OCI-LY7 (cell line): ENCODE measurements at regions not wholly inside any gene's neighbourhood (a gene's known extent, or its start where the extent isn't known, plus 50 kb on each side); places are given as distances from the start of the nearest gene placed in this dataset.

Source experiments
- CTCF ChIP-seq: fragments of 200-600 bp; sonication (generic); conservative IDR thresholded peaks from 2 replicates; pipeline ENCODE4 v1.5.1; 2014; ENCODE audit warnings: mild to moderate bottlenecking, antibody characterized with exemption, low read length, moderate library complexity, mixed read lengths
- EZH2phosphoT487 ChIP-seq: fragments of 200-600 bp; sonication (generic); IDR thresholded peaks from 2 replicates; pipeline ENCODE4 v1.6.1; 2018; ENCODE audit warnings: low read depth, borderline replicate concordance, mild to moderate bottlenecking, mixed run types, antibody characterized with exemption, low read length, moderate library complexity, mixed read lengths

GRCh38 chr18:46337271-46337670 lies 233.1 kb downstream of the HAUS1 start:
- TF ChIP-seq CTCF (no peak), EZH2phosphoT487 (no peak)
